GM06990 (cell line): ENCODE measurements at regions not wholly inside any gene's neighbourhood (a gene's known extent, or its start where the extent isn't known, plus 50 kb on each side); places are given as distances from the start of the nearest gene placed in this dataset.
A peak's percentile ranks its signal among the peaks of the same experiment; 100 is the strongest.

Source experiments
- DNase-seq: peaks from one replicate; pipeline ENCODE4 v3.0.0-alpha.2; 2011; ENCODE audit not compliant: insufficient read length; ENCODE audit errors: extremely low read depth
- H3K27me3 ChIP-seq: replicated peaks from 2 replicates; pipeline ENCODE4 v1.6.0; 2011; ENCODE audit warnings: low read length; ENCODE audit not compliant: control insufficient read depth, insufficient read depth
- H3K36me3 ChIP-seq: 2 replicates; pipeline ENCODE4 v1.5.1; 2011; ENCODE audit warnings: low read length; ENCODE audit not compliant: control insufficient read depth, insufficient read depth
- H3K4me3 ChIP-seq: replicated peaks from 2 replicates; pipeline ENCODE4 v1.5.1; 2011; ENCODE audit warnings: low read depth, mild to moderate bottlenecking, control low read depth, low read length
- CTCF ChIP-seq: IDR thresholded peaks from 2 replicates; pipeline ENCODE4 v1.5.1; 2011; ENCODE audit warnings: low read length, control low read depth, mild to moderate bottlenecking, inconsistent platforms; ENCODE audit not compliant: insufficient read depth, poor library complexity, severe bottlenecking

- no peak for DNase-seq
- Histone ChIP-seq H3K4me3 (no peak overlapping the region), H3K27me3 (no peaks in the 10 kb centered on the region), H3K36me3 (no peaks in the 10 kb centered on the region)
- TF ChIP-seq CTCF, result peak; percentile 23
Observed at GRCh38 chr2:179354739-179355537, 90.3 kb upstream of the SESTD1 start.

GRCh38 chr2:179354296-179354695 is 89.7 kb upstream of the SESTD1 start:
- H3K4me3 ChIP-seq, result no peak overlapping the region
- no peaks in the 10 kb centered on the region for H3K27me3 ChIP-seq
- H3K36me3 ChIP-seq, result no peaks in the 10 kb centered on the region
- DNase-seq, result no peak
- TF ChIP-seq CTCF, result no peak

- Histone ChIP-seq H3K27me3 (no peaks in the 10 kb centered on the region), H3K4me3 (no peak overlapping the region), H3K36me3 (no peaks in the 10 kb centered on the region)
- no peak for DNase-seq
- no peak for TF ChIP-seq CTCF
Observed at GRCh38 chr2:179352181-179352580, 87.5 kb upstream of the SESTD1 start.

GRCh38 chr2:179351057-179351456 is 86.4 kb upstream of the SESTD1 start:
- Histone ChIP-seq H3K36me3 (no peaks in the 10 kb centered on the region), H3K27me3 (no peaks in the 10 kb centered on the region), H3K4me3 (no peak overlapping the region)
- no peak for TF ChIP-seq CTCF
- DNase-seq, result no peak

GRCh38 chr2:179349670-179350303 is 85.2 kb upstream of the SESTD1 start:
- peak; percentile 11 for DNase-seq
- no peak for TF ChIP-seq CTCF

GRCh38 chr2:179348906-179349305 is 84.3 kb upstream of the SESTD1 start:
- no peaks in the 10 kb centered on the region for H3K36me3 ChIP-seq
- DNase-seq, result no peak
- no peak overlapping the region for H3K4me3 ChIP-seq
- H3K27me3 ChIP-seq, result no peaks in the 10 kb centered on the region
- no peak for TF ChIP-seq CTCF

More at GRCh38 chr2:179349670-179350303, 85.2 kb upstream of the SESTD1 start:
- Histone ChIP-seq H3K4me3 (no peak overlapping the region), H3K36me3 (no peaks in the 10 kb centered on the region), H3K27me3 (no peaks in the 10 kb centered on the region)
